Uterus (tissue), 3 donors: ENCODE measurements at regions not wholly inside any gene's neighbourhood (a gene's known extent, or its start where the extent isn't known, plus 50 kb on each side); places are given as distances from the start of the nearest gene placed in this dataset.

Experiments used
- DNase-seq, 2 donors: peaks; one replicate each; pipeline ENCODE4 v3.0.0-alpha.2; 2019 to 2020
- H3K27ac ChIP-seq, 2 donors: fragments of 200-600 bp; sonication (generic); 1 replicate in 1 of 2; 2 replicates in 1 of 2; pipeline ENCODE4 v1.5.1; 2016 to 2018
- H3K27me3 ChIP-seq, 2 donors: fragments of 200-600 bp; sonication (generic); one replicate each; pipeline ENCODE4 v1.5.1; 2018 to 2019; ENCODE audit warnings: control low read depth in 1 of 2
- H3K36me3 ChIP-seq, 2 donors: fragments of 200-600 bp; sonication (generic); one replicate each; pipeline ENCODE4 v1.5.1; 2019; ENCODE audit warnings: control low read depth in 1 of 2
- H3K4me1 ChIP-seq, 2 donors: fragments of 200-600 bp; sonication (generic); one replicate each; pipeline ENCODE4 v1.5.1; 2018 to 2019; ENCODE audit warnings: control low read depth in 1 of 2
- H3K4me3 ChIP-seq, 2 donors: fragments of 200-600 bp; sonication (generic); 1 replicate in 1 of 2; 2 replicates in 1 of 2; pipeline ENCODE4 v1.5.1; 2018 to 2019; ENCODE audit warnings: mild to moderate bottlenecking in 1 of 2
- H3K9me3 ChIP-seq, 2 donors: fragments of 200-600 bp; sonication (generic); one replicate each; pipeline ENCODE4 v1.5.1; 2019; ENCODE audit warnings: control low read depth in 1 of 2
- CTCF ChIP-seq, 4 experiments: fragments of 200-600 bp in 2 of 4; fragments of 450-650 bp in 2 of 4; sonication (generic) in 2 of 4; IDR thresholded peaks; one replicate each; pipeline ENCODE4 v1.5.1; 2016 to 2019; ENCODE audit warnings: antibody characterized with exemption in 4 of 4, mild to moderate bottlenecking in 2 of 4, moderate library complexity in 1 of 4
- POLR2A ChIP-seq, 2 donors: fragments of 450-650 bp; IDR thresholded peaks; one replicate each; pipeline ENCODE4 v1.6.1; 2016; ENCODE audit warnings: antibody characterized with exemption in 2 of 2, mild to moderate bottlenecking in 1 of 2, moderate library complexity in 1 of 2
- intact Hi-C: fragments of 100-400 bp; cut with DNase I; formaldehyde crosslinking; loops from one replicate; pipeline ENCODE4 v1.15.1; 2023; ENCODE audit warnings: low total_unique reads
- donor health status: DM: yes; HTN: yes; CAD: no.

- no peak for DNase-seq
- Histone ChIP-seq H3K27me3 (no peaks in the 10 kb centered on the region), H3K36me3 (peaks cover 0 to 2% of the 10 kb centered on the region in 2 donors), H3K4me1 (no peaks in the 10 kb centered on the region), H3K27ac (no peak overlapping the region), H3K9me3 (no peaks in the 10 kb centered on the region), H3K4me3 (no peak overlapping the region)
- TF ChIP-seq POLR2A (IDR thresholded peaks at IDR 0.05): no peak
- TF ChIP-seq CTCF (IDR thresholded peaks at IDR 0.05): no peak
- intact Hi-C loops: no loop called here
Measured at GRCh38 chr12:74185360-74185759, 352.3 kb upstream of the ATXN7L3B start.

GRCh38 chr12:74193191-74193590 is 344.4 kb upstream of the ATXN7L3B start:
- Histone ChIP-seq H3K4me1 (no peaks in the 10 kb centered on the region), H3K27me3 (no peaks in the 10 kb centered on the region), H3K27ac (no peak overlapping the region), H3K4me3 (no peak overlapping the region), H3K36me3 (no peaks in the 10 kb centered on the region), H3K9me3 (no peaks in the 10 kb centered on the region)
- TF ChIP-seq CTCF (IDR thresholded peaks at IDR 0.05) (no peak), POLR2A (IDR thresholded peaks at IDR 0.05) (no peak)
- intact Hi-C loops: no loop called here
- no peak for DNase-seq

- H3K4me3 ChIP-seq: no peak overlapping the region
- no peak overlapping the region for H3K27ac ChIP-seq
- no peaks in the 10 kb centered on the region for H3K9me3 ChIP-seq
- no peaks in the 10 kb centered on the region for H3K4me1 ChIP-seq
- no peaks in the 10 kb centered on the region for H3K27me3 ChIP-seq
- TF ChIP-seq POLR2A (IDR thresholded peaks at IDR 0.05) (no peak), CTCF (IDR thresholded peaks at IDR 0.05) (no peak)
- intact Hi-C loops: no loop called here
- no peak for DNase-seq
- no peaks in the 10 kb centered on the region for H3K36me3 ChIP-seq
Measured at GRCh38 chr12:74204236-74204635, 333.4 kb upstream of the ATXN7L3B start.

GRCh38 chr12:74227846-74228545 is 309.6 kb upstream of the ATXN7L3B start:
- H3K36me3 ChIP-seq: no peaks in the 10 kb centered on the region
- no peak overlapping the region for H3K4me3 ChIP-seq
- H3K27ac ChIP-seq: no peak overlapping the region
- no peaks in the 10 kb centered on the region for H3K9me3 ChIP-seq
- H3K4me1 ChIP-seq: no peaks in the 10 kb centered on the region
- H3K27me3 ChIP-seq: no peaks in the 10 kb centered on the region
- TF ChIP-seq POLR2A (IDR thresholded peaks at IDR 0.05) (no peak), CTCF (IDR thresholded peaks at IDR 0.05) (no peak)
- intact Hi-C loops: no loop called here
- DNase-seq: no peak

- H3K36me3 ChIP-seq: no peaks in the 10 kb centered on the region
- intact Hi-C loops: no loop called here
- H3K27ac ChIP-seq: no peak overlapping the region
- H3K9me3 ChIP-seq: no peaks in the 10 kb centered on the region
- H3K27me3 ChIP-seq: no peaks in the 10 kb centered on the region
- no peak for DNase-seq
- no peaks in the 10 kb centered on the region for H3K4me1 ChIP-seq
- H3K4me3 ChIP-seq: no peak overlapping the region
- TF ChIP-seq POLR2A (IDR thresholded peaks at IDR 0.05) (no peak), CTCF (IDR thresholded peaks at IDR 0.05) (no peak)
Measured at GRCh38 chr12:74229671-74230070, 308.0 kb upstream of the ATXN7L3B start.
